HG02798 (cell line): ENCODE measurements at regions not wholly inside any gene's neighbourhood (a gene's known extent, or its start where the extent isn't known, plus 50 kb on each side); places are given as distances from the start of the nearest gene placed in this dataset.

Experiments
- ATAC-seq: cut with Tn5 transposase; IDR thresholded peaks from one replicate; pipeline ENCODE4 v1.9.1; 2021; ENCODE audit warnings: mild to moderate bottlenecking; ENCODE audit not compliant: unreplicated experiment, poor library complexity

GRCh38 chr6:153670403-153671026 lies 368.5 kb upstream of the OPRM1 start:
- ATAC-seq, result no peak

DNA sequence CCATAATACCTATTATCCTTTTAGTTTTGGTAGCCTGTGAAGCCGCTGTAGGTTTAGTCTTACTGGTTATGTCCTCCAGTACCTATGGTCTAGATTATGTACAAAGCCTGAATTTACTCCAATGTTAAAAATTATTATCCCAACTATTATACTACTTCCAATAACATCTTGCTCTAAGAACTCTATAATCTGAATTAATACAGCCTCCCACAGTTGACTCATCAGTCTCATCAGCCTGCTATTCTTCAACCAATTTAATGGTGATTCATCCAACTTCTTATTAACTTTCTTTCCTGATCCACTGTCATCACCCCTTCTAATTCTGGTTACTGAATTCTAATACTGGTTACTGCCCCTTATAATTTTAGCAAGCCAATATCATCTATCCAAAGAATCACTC lies 370.3 kb upstream of the OPRM1 start:
- no peak for ATAC-seq

- no peak for ATAC-seq
These were observed 376.1 kb upstream of the OPRM1 start for GRCh38 chr6:153662982-153663381.

DNA sequence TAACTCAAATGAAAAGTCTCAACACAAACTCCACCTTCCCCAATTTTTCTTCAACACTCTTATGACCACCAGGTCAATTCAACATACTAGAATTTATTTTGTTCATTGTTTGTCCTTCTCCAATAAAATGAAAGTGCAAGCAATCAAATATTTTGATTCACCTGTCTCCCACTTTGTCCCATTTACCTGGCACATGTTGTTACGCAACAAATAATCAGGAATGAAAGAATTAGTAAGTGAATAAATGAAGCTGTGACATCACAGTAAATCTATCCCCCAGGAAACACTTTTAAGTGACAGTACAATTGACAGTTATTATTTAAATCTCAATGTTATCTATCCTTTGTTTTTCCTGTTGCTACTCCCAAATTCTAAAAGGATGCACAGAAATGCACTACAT lies 393.7 kb upstream of the OPRM1 start:
- no peak for ATAC-seq

GRCh38 chr6:153644000-153644399 lies 395.0 kb upstream of the OPRM1 start:
- ATAC-seq, result no peak

- ATAC-seq, result no peak
These were observed 404.6 kb upstream of the OPRM1 start for GRCh38 chr6:153634416-153634815.

GRCh38 chr6:153625089-153625488 lies 414.0 kb upstream of the OPRM1 start:
- ATAC-seq, result no peak

DNA sequence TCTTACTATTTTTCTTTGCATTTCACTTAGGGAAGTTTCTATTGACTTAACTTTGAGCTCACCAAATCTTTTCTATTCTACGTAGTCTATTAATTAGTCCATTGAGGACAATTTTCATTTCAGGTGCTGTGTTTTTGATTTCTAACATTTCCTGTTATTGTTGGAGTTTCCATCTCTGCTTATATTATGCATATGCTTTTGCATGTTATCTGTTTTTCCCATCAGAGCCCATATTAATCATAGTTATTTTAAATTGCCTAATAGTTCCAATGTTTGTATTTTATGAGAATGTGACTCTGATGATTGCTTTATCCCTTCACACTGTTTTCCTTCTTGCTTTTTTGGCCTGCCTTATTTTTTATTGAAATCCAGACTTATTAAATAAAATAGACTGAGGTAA lies 414.5 kb upstream of the OPRM1 start:
- no peak for ATAC-seq

DNA sequence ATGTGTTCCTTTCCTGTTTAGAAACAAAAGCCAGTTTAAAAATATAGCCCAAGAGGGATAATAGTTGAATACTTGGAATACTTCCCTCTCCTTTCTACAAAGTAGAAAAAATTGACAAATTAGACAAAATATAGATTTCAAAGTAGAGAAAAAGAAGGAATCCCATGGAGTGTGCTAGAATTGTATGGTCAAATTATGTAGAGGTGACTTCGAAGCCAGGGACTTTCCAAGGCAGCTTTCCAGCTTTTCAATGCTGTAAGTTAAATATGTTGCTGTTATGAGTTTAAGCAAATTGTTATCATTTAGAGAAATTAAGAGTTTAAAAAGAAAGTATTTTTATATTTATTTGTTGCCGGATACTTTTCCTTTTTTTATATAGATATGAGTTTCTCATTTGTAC lies 415.5 kb upstream of the OPRM1 start:
- ATAC-seq, result no peak

- ATAC-seq, result no peak
These were observed 417.5 kb upstream of the OPRM1 start for GRCh38 chr6:153621491-153621890.

- ATAC-seq, result no peak
These were observed 418.0 kb upstream of the OPRM1 start for GRCh38 chr6:153621070-153621469.

- ATAC-seq, result no peak
These were observed 420.4 kb upstream of the OPRM1 start for GRCh38 chr6:153618371-153619322.

DNA sequence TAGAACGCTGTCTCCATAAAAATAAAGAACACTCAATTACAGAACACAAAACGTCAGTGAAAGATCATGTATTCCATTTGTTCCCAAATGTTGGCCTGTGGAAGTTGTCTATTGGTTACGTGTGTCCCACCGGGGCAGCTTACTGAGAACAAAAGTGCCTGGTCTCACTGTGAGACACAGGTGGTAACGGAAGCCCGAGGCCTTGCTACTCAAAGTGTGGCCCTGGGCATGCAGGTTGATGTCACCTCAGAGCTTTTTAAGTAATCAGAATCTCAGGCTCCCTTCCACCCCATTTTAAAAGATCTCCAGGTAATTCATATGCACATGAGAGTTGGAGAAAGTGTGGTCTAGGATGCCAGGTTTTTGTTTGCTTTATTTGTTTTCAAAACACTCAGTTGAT lies 422.5 kb upstream of the OPRM1 start:
- no peak for ATAC-seq

GRCh38 chr6:153613719-153614455 lies 425.2 kb upstream of the OPRM1 start:
- ATAC-seq, result no peak

DNA sequence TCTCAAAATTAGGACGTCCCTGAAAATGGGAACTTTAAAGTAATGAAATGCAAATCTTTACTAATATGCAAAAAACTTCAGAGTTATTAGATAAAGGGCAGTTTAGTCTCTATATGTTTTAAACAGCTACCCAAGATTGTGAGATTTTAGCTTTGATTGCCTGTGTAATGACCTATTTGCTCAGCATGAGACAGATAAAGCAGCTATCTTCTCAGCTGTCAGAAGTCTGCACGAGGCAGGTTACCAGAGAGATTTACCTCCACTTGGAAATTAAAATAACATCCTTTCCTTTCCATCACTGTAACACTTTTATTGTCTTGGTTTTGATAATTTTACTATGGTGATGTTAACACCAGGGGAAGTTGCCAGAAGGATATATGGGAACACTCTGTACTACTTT lies 436.6 kb upstream of the OPRM1 start:
- no peak for ATAC-seq

GRCh38 chr6:153599901-153600300 lies 439.1 kb upstream of the OPRM1 start:
- ATAC-seq, result no peak

DNA sequence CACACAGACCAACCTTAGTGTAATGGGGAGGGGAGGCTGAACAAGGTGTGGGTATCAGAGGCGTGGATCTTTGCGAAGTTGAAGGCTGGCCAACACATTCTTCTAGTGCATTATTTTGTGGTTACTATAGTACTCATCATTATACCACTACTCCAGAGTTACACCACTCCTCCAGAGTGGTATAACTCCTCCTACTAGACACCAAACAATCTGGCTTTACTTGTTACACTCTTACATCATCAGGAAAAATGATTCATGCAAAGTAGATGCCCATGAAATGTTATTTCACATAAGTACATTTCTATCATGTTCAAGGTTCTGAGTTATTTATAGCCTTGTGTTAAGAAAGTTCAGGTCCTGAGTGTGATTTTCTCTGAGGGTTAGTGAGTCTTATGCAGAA lies 443.1 kb upstream of the OPRM1 start:
- no peak for ATAC-seq

- no peak for ATAC-seq
These were observed 444.2 kb upstream of the OPRM1 start for GRCh38 chr6:153594871-153595270.

GRCh38 chr6:153591159-153591558 lies 447.9 kb upstream of the OPRM1 start:
- ATAC-seq, result peak; percentile 77

GRCh38 chr6:153590411-153590810 lies 448.6 kb upstream of the OPRM1 start:
- ATAC-seq, result no peak

DNA sequence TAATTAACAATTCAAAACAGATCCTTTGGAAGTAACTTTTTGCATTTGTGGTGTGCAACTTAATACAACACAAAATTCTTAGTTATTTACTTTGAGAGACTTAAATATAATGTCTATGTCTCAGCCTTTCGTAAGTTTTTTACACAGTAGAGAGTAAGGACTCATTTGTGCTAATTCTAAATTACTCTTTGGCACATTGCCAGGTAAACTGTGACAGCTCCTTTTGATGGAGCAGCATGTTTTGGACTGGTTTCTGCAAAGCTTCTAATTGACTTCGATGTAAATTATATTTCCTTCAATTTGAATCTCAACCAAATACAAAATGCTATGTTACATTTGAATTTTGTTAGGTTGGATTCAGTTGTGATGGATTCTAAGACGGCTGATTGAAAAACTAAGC lies 450.7 kb upstream of the OPRM1 start:
- no peak for ATAC-seq
